ENCODE measurements at regions not wholly inside any gene's neighbourhood (a gene's known extent, or its start where the extent isn't known, plus 50 kb on each side); places are given as distances from the start of the nearest gene placed in this dataset.

GRCh38 chr4:158074851-158075250 is 98.0 kb downstream of the GASK1B start:
- TF ChIP-seq CTCF (IDR thresholded peaks at IDR 0.05): no peak
- no peak for TF ChIP-seq POLR2A (IDR thresholded peaks at IDR 0.05)

Measured in uterus (tissue), 2 donors.